ENCODE measurements at regions not wholly inside any gene's neighbourhood (a gene's known extent, or its start where the extent isn't known, plus 50 kb on each side); places are given as distances from the start of the nearest gene placed in this dataset.
"Not testable (repeated sequence)": the region's sequence is repeated elsewhere in the genome, so short reads cannot be mapped to it uniquely, and the experiment has no call there.

- Histone ChIP-seq H3K27me3 (ENCODE audit: insufficient read depth, low read length) (no peaks in the 10 kb centered on the region), H3K9ac (ENCODE audit: low read depth, low read length) (no peak overlapping the region), H3K4me3 (ENCODE audit: low read length) (no peak overlapping the region), H3K4me1 (ENCODE audit: insufficient read depth, low read length) (no peaks in the 10 kb centered on the region), H3K27ac (ENCODE audit: low read length) (no peak overlapping the region), H3K9me3 (ENCODE audit: insufficient read depth, low read depth, low read length) (no peaks in the 10 kb centered on the region), H3K36me3 (ENCODE audit: insufficient read depth, low read depth, low read length) (no peaks in the 10 kb centered on the region)
Observed at GRCh38 chr1:222377428-222378088, 170.3 kb downstream of the HHIPL2 start.

- H3K4me1 ChIP-seq (ENCODE audit: insufficient read depth, low read length); H3K4me3 ChIP-seq (ENCODE audit: low read length); H3K27ac ChIP-seq (ENCODE audit: low read length); H3K9me3 ChIP-seq (ENCODE audit: insufficient read depth, low read depth, low read length); H3K36me3 ChIP-seq (ENCODE audit: insufficient read depth, low read depth, low read length); H3K27me3 ChIP-seq (ENCODE audit: insufficient read depth, low read length); H3K9ac ChIP-seq (ENCODE audit: low read depth, low read length): not testable (repeated sequence)
Observed at GRCh38 chr1:222376791-222377190, 171.1 kb downstream of the HHIPL2 start.

- no peak overlapping the region for H3K4me3 ChIP-seq (ENCODE audit: low read length)
- H3K27ac ChIP-seq (ENCODE audit: low read length), result no peak overlapping the region
- no peak overlapping the region for H3K9ac ChIP-seq (ENCODE audit: low read depth, low read length)
- no peaks in the 10 kb centered on the region for H3K27me3 ChIP-seq (ENCODE audit: insufficient read depth, low read length)
- H3K4me1 ChIP-seq (ENCODE audit: insufficient read depth, low read length), result peaks cover 2% of the 10 kb centered on the region; the same call in 1 of the 2 replicates
- H3K9me3 ChIP-seq (ENCODE audit: insufficient read depth, low read depth, low read length), result no peaks in the 10 kb centered on the region
- no peaks in the 10 kb centered on the region for H3K36me3 ChIP-seq (ENCODE audit: insufficient read depth, low read depth, low read length)
Observed at GRCh38 chr1:222375701-222376100, 172.2 kb downstream of the HHIPL2 start.

- H3K4me1 ChIP-seq (ENCODE audit: insufficient read depth, low read length), result peaks cover 2% of the 10 kb centered on the region; the same call in 1 of the 2 replicates
- H3K27me3 ChIP-seq (ENCODE audit: insufficient read depth, low read length), result no peaks in the 10 kb centered on the region
- no peak overlapping the region for H3K27ac ChIP-seq (ENCODE audit: low read length)
- no peak overlapping the region for H3K9ac ChIP-seq (ENCODE audit: low read depth, low read length)
- no peaks in the 10 kb centered on the region for H3K9me3 ChIP-seq (ENCODE audit: insufficient read depth, low read depth, low read length)
- no peaks in the 10 kb centered on the region for H3K36me3 ChIP-seq (ENCODE audit: insufficient read depth, low read depth, low read length)
- H3K4me3 ChIP-seq (ENCODE audit: low read length), result no peak overlapping the region
Observed at GRCh38 chr1:222373831-222374602, 173.9 kb downstream of the HHIPL2 start.

GRCh38 chr1:222373216-222373615, 174.7 kb downstream of the HHIPL2 start:
- Histone ChIP-seq H3K4me3 (ENCODE audit: low read length) (no peak overlapping the region), H3K9me3 (ENCODE audit: insufficient read depth, low read depth, low read length) (no peaks in the 10 kb centered on the region), H3K9ac (ENCODE audit: low read depth, low read length) (no peak overlapping the region), H3K4me1 (ENCODE audit: insufficient read depth, low read length) (peaks cover 2% of the 10 kb centered on the region; the same call in 1 of the 2 replicates), H3K27me3 (ENCODE audit: insufficient read depth, low read length) (no peaks in the 10 kb centered on the region), H3K27ac (ENCODE audit: low read length) (no peak overlapping the region), H3K36me3 (ENCODE audit: insufficient read depth, low read depth, low read length) (no peaks in the 10 kb centered on the region)

GRCh38 chr1:222372221-222372620, 175.7 kb downstream of the HHIPL2 start:
- Histone ChIP-seq H3K4me3 (ENCODE audit: low read length) (no peak overlapping the region; the same call in 1 of the 2 replicates), H3K9me3 (ENCODE audit: insufficient read depth, low read depth, low read length) (no peaks in the 10 kb centered on the region), H3K27me3 (ENCODE audit: insufficient read depth, low read length) (no peaks in the 10 kb centered on the region), H3K36me3 (ENCODE audit: insufficient read depth, low read depth, low read length) (no peaks in the 10 kb centered on the region), H3K27ac (ENCODE audit: low read length) (no peak overlapping the region), H3K9ac (ENCODE audit: low read depth, low read length) (no peak overlapping the region), H3K4me1 (ENCODE audit: insufficient read depth, low read length) (peaks cover 2% of the 10 kb centered on the region; the same call in 1 of the 2 replicates)

GRCh38 chr1:222370913-222371675, 176.8 kb downstream of the HHIPL2 start:
- Histone ChIP-seq H3K4me3 (ENCODE audit: low read length) (no peak overlapping the region), H3K27me3 (ENCODE audit: insufficient read depth, low read length) (no peaks in the 10 kb centered on the region), H3K27ac (ENCODE audit: low read length) (no peak overlapping the region), H3K4me1 (ENCODE audit: insufficient read depth, low read length) (peaks cover 2% of the 10 kb centered on the region; the same call in 1 of the 2 replicates), H3K9ac (ENCODE audit: low read depth, low read length) (no peak overlapping the region), H3K36me3 (ENCODE audit: insufficient read depth, low read depth, low read length) (no peaks in the 10 kb centered on the region), H3K9me3 (ENCODE audit: insufficient read depth, low read depth, low read length) (no peaks in the 10 kb centered on the region)

GRCh38 chr1:222370081-222370912, 177.6 kb downstream of the HHIPL2 start:
- Histone ChIP-seq H3K4me3 (ENCODE audit: low read length) (no peak overlapping the region), H3K9me3 (ENCODE audit: insufficient read depth, low read depth, low read length) (no peaks in the 10 kb centered on the region), H3K27ac (ENCODE audit: low read length) (no peak overlapping the region), H3K36me3 (ENCODE audit: insufficient read depth, low read depth, low read length) (no peaks in the 10 kb centered on the region), H3K4me1 (ENCODE audit: insufficient read depth, low read length) (peaks cover 2% of the 10 kb centered on the region; the same call in 1 of the 2 replicates), H3K27me3 (ENCODE audit: insufficient read depth, low read length) (no peaks in the 10 kb centered on the region), H3K9ac (ENCODE audit: low read depth, low read length) (no peak overlapping the region)

GRCh38 chr1:222369148-222369547, 178.8 kb downstream of the HHIPL2 start:
- no peak overlapping the region for H3K4me3 ChIP-seq (ENCODE audit: low read length)
- no peaks in the 10 kb centered on the region for H3K36me3 ChIP-seq (ENCODE audit: insufficient read depth, low read depth, low read length)
- no peak overlapping the region for H3K27ac ChIP-seq (ENCODE audit: low read length)
- H3K27me3 ChIP-seq (ENCODE audit: insufficient read depth, low read length), result no peaks in the 10 kb centered on the region
- H3K9ac ChIP-seq (ENCODE audit: low read depth, low read length), result no peak overlapping the region
- peaks cover 2% of the 10 kb centered on the region; the same call in 1 of the 2 replicates for H3K4me1 ChIP-seq (ENCODE audit: insufficient read depth, low read length)
- H3K9me3 ChIP-seq (ENCODE audit: insufficient read depth, low read depth, low read length), result no peaks in the 10 kb centered on the region

- H3K36me3 ChIP-seq (ENCODE audit: insufficient read depth, low read depth, low read length), result no peaks in the 10 kb centered on the region
- no peaks in the 10 kb centered on the region for H3K4me1 ChIP-seq (ENCODE audit: insufficient read depth, low read length)
- no peaks in the 10 kb centered on the region for H3K9me3 ChIP-seq (ENCODE audit: insufficient read depth, low read depth, low read length)
- no peaks in the 10 kb centered on the region for H3K27me3 ChIP-seq (ENCODE audit: insufficient read depth, low read length)
- H3K9ac ChIP-seq (ENCODE audit: low read depth, low read length), result no peak overlapping the region
- H3K27ac ChIP-seq (ENCODE audit: low read length), result no peak overlapping the region
- H3K4me3 ChIP-seq (ENCODE audit: low read length), result no peak overlapping the region
Observed at GRCh38 chr1:222358100-222358499, 189.8 kb downstream of the HHIPL2 start.

- Histone ChIP-seq H3K4me1 (ENCODE audit: insufficient read depth, low read length) (no peaks in the 10 kb centered on the region), H3K27me3 (ENCODE audit: insufficient read depth, low read length) (no peaks in the 10 kb centered on the region), H3K9ac (ENCODE audit: low read depth, low read length) (no peak overlapping the region), H3K27ac (ENCODE audit: low read length) (no peak overlapping the region), H3K36me3 (ENCODE audit: insufficient read depth, low read depth, low read length) (no peaks in the 10 kb centered on the region), H3K9me3 (ENCODE audit: insufficient read depth, low read depth, low read length) (no peaks in the 10 kb centered on the region), H3K4me3 (ENCODE audit: low read length) (no peak overlapping the region)
Observed at GRCh38 chr1:222357252-222357651, 190.7 kb downstream of the HHIPL2 start.

Measured in iPS-20b (cell line).